HG03135 (cell line): ENCODE measurements at regions not wholly inside any gene's neighbourhood (a gene's known extent, or its start where the extent isn't known, plus 50 kb on each side); places are given as distances from the start of the nearest gene placed in this dataset.
"Not testable (repeated sequence)": the region's sequence is repeated elsewhere in the genome, so short reads cannot be mapped to it uniquely, and the experiment has no call there.

ENCODE experiments used
- ATAC-seq: cut with Tn5 transposase; IDR thresholded peaks from one replicate; pipeline ENCODE4 v1.9.1; 2021; ENCODE audit warnings: mild to moderate bottlenecking, moderate library complexity; ENCODE audit not compliant: unreplicated experiment

DNA sequence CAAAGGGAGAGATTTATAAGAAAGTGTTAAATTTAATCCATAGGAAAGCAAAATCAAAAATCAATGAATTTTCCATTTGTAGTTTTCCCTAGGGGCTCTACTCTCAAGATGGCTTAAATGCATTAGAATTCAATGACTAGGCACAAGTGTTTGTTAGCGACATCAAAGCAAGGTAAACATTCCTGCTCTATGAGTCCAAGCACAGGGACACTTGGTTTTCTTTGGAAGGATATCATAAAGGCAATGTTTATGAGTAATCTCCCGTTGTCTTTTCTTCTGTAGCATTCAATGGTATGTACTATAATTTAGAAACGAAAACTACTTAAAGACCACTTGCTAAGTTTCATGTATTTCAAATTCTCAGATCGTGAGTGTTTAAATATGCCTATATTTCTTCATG is 54.8 kb upstream of the ZNF717 start:
- not testable (repeated sequence) for ATAC-seq

- not testable (repeated sequence) for ATAC-seq
Measured at GRCh38 chr3:75850301-75851008, 65.1 kb upstream of the ZNF717 start.

DNA sequence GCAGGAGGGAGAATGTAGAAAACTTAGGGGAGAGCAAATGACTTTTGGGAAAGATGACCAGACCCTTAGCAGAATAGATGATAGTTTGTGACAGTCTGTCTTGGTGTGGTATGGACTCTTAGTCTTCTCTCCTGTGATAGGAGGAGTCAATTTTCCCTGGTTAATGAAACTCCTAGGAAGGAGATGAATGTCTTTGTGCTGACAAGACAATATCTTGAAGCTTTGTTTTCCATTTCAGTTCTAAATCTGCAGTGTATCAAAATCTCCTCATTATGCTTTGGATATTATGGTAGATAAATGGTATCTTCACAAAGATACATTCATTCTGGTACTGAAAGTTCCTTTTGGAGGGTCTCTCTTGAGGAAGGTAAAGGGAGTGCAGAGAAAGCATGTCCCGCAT is 77.8 kb upstream of the ZNF717 start:
- no peak for ATAC-seq

DNA sequence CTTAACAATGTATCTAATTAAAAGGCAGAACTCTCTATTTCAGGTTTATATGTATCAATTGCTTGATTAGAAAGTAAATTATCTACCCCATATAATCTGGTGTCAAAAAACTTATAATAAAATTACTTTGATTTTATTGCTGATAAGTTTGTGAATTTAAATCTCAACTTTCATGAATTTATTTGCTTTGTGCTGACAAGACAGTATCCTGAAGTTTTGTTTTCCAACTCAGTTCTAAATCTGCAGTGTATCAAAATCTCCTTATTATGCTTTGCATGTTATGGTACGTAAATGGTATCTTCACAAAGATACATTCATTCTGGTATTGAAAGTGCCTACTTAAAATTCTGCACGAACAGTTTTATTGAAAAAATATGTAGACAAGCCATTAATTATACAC is 78.5 kb upstream of the ZNF717 start:
- no peak for ATAC-seq

GRCh38 chr3:75883719-75884118 is 98.4 kb upstream of the ZNF717 start:
- ATAC-seq: not testable (repeated sequence)

- no peak for ATAC-seq
Measured at GRCh38 chr3:75886971-75887526, 101.7 kb upstream of the ZNF717 start.

DNA sequence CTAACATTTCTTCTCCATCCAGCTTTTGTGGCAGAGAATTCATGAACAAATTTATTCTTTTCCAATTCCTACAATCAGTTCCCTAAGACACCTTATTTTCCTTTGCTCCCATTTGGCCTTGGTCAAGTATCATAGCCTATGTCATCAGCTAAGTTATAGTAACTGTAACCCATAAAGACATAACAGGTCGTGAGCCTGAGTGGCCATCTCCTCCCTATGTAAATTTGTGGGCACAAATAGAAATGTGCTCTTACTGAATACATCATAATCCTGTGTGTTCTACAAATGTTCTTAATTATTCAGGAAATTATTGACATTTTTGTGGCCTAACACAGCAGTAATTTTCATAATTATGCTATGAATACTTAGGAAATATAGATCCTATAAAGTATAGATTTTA is 108.9 kb upstream of the ZNF717 start:
- ATAC-seq: no peak

- ATAC-seq: no peak
Measured at GRCh38 chr3:75896265-75896664, 110.9 kb upstream of the ZNF717 start.

DNA sequence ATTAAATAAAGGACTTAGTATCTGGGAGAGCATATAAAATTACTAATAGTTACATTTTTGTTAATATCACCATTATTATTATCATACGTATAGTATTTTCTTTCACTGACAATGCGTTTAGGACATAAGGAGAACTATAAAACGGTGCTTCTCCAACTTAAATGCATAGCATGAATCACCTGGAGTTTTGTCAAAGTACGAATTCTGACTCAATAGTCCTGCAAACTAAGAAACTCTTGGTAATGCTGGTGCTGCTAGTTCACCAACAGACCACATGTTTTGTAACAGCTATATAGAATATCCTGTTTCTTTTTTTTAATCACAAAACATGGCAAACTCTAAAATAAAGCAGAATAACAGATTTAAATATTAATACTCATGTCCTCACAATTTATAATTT is 116.1 kb upstream of the ZNF717 start:
- ATAC-seq: not testable (repeated sequence)

- no peak for ATAC-seq
Measured at GRCh38 chr3:75906555-75907112, 121.3 kb upstream of the ZNF717 start.

DNA sequence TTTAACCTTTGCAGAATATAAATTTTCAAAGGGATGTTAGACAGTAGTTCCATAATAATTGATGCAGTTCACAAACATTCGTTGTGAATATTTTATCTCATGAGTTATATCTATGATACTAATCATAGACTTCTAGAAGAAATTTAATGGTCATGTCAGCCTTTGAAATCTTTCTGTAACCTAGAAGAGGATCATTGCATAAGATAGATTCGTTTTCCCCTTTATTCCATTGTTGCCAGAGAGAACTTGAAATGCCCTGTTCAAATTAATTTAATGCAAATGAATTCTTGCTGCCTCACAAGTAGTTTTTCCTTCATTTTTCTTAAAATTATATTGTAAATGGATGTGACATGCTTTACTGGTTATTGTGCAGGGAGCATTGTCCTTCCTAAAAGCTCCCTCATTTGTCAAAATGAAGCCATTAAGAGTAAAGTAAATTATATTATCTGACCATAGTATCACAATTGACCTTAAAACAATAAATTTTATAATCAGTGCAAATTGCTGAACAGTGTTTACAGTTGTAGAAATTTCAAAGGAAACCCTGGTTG is 128.5 kb upstream of the ZNF717 start:
- ATAC-seq: no peak

DNA sequence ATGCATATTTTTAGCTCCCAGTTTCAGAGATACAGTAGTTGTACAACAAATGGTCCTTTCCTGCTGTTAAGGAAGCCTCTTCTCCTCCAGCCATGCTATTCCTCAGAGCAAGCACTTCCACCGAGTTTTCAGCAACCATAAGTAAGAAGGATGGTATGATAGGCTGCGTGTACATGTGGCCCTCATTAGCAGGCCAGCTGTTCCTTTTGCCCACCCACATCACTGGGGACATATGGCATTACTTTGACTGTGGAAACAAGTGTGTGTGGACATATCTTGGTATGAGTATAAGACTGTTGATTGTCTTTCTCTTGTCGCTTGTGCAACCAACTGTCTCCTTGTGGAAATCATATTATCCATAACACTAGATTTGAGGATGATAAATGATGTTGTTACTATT is 129.4 kb upstream of the ZNF717 start:
- not testable (repeated sequence) for ATAC-seq

- no peak for ATAC-seq
Measured at GRCh38 chr3:75938921-75939320, 153.6 kb upstream of the ZNF717 start.

DNA sequence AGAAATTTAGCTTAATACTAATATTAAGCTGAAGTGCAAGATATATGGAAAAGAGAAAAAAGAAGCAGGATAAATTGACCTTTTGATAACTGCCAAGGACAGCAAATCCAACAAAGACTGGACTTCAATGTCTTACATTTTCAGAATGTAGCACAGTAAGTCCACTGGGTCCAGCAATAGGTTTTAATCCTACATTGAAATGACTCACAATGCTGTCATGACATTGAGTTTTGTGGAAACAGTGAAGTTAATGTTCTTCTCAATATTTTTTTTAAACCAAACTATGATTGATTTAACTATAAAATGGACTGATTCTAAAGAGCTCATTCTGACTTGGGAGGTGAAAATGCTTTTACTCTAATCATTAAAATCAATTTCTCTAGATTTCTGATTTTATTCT is 166.6 kb upstream of the ZNF717 start:
- no peak for ATAC-seq

- not testable (repeated sequence) for ATAC-seq
Measured at GRCh38 chr3:75960031-75960430, 174.7 kb upstream of the ZNF717 start.

- ATAC-seq: not testable (repeated sequence)
Measured at GRCh38 chr3:75962054-75962453, 176.7 kb upstream of the ZNF717 start.

DNA sequence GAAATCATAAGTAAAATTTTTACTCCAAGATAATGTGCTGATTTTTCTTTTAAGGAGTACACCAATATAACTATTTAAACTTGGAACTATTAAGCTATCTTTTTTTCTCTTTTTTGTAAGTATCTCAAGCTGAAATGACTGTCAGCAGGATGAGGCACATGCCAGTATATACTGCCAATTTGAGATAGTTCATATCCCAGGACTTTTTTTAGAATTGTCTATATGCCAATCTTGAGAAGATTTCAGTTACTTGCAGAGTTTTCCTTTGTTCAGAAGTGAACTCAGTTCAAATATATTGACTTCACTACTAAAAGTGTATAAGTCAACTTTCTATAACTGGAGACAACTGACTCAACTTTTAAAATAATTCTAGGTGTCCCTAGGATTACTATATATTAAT is 181.7 kb upstream of the ZNF717 start:
- ATAC-seq: no peak

DNA sequence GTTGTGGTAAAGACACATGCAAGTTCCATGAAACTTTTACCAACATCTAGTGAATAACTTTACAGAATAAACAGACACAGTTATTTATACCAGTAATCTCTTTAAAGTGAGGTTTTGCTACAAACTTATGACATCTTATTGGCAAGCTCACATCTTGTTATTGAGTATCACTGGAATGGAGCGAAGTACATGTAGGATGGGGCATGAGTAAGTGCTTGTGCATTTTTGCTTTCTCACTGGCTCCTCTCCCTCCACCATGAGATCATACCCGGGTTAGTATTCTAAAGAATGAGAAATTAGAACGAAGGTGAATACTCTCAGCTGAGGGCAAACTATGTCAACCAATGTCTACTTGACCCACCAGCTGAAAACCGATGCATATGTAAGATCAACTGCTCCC is 193.3 kb upstream of the ZNF717 start:
- ATAC-seq: no peak

- ATAC-seq: no peak
Measured at GRCh38 chr3:75981401-75981800, 196.1 kb upstream of the ZNF717 start.

GRCh38 chr3:75982151-75982550 is 196.8 kb upstream of the ZNF717 start:
- no peak for ATAC-seq

DNA sequence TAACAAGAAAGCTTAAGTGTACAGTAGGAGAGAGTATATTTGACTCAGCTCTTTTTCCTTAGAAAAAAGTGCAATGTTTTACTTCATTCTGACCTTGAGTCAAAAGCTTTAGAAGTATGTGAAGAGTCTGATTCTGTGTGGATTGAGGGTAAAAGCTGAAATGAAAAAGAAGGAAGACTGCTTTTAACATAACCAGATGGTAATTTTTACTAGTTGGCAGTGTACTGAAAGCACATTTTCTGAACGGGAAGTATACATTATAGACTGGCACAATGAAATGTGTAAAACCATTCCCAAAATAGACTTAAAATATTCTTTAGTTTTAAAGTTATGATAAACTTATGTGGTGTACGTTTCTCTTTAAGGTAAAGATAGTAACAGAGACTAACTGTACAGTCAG is 197.8 kb upstream of the ZNF717 start:
- ATAC-seq: no peak

- ATAC-seq: no peak
Measured at GRCh38 chr3:75983609-75984290, 198.4 kb upstream of the ZNF717 start.
